Natural killer cell treated with Interleukin-12 subunit alpha and Interleukin-12 subunit beta and Interleukin-15 and Interleukin-18, amount 100 ng/mL, for 72 hours (primary cell): ENCODE measurements at regions not wholly inside any gene's neighbourhood (a gene's known extent, or its start where the extent isn't known, plus 50 kb on each side); places are given as distances from the start of the nearest gene placed in this dataset.

Source experiments
- ATAC-seq, 2 donors: fragments of 150-1000 bp; cut with Tn5 transposase in 1 of 2; sonication (Bioruptor Pico), chemical (Tn5 transposase) in 1 of 2; 2 replicates each; pipeline ENCODE4 v1.10.0; 2021
- DNase-seq: peaks from one replicate; pipeline ENCODE4 v3.0.0; 2022; ENCODE audit warnings: low spot score
- H3K27ac Mint-ChIP-seq, 2 donors: 1 replicate in 1 of 2; 2 replicates in 1 of 2; pipeline ENCODE4 v1.8.0; 2022; ENCODE audit warnings: mixed read lengths in 2 of 2, mild to moderate bottlenecking in 1 of 2, moderate library complexity in 1 of 2
- H3K27me3 Mint-ChIP-seq, 2 donors: 1 replicate in 1 of 2; 2 replicates in 1 of 2; pipeline ENCODE4 v1.8.0; 2022; ENCODE audit warnings: mixed read lengths in 2 of 2
- H3K36me3 Mint-ChIP-seq: one replicate; pipeline ENCODE4 v1.8.0; 2022; ENCODE audit warnings: mixed read lengths
- H3K4me1 Mint-ChIP-seq, 2 donors: 1 replicate in 1 of 2; 2 replicates in 1 of 2; pipeline ENCODE4 v1.8.0; 2022; ENCODE audit warnings: low read depth in 2 of 2, mixed read lengths in 2 of 2, mild to moderate bottlenecking in 1 of 2
- H3K4me3 Mint-ChIP-seq: one replicate; pipeline ENCODE4 v1.8.0; 2022; ENCODE audit warnings: mixed read lengths
- H3K9me3 Mint-ChIP-seq: 2 replicates; pipeline ENCODE4 v1.8.0; 2022; ENCODE audit warnings: mixed read lengths

DNA sequence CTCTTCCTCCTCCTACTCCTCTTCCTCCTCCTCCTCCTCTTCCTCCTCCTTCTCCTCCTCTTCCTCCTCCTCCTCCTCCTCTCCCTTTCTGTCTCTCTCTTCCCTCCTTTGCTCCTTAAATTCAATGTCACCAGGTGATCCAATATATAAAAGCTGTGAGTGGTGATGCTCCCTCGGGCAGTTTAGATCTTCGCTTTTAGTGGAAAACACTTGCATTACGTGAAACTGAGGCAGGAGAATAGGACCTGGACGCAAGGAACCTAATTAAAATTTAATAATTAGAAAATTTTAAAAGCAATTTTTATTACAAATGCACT, 279.7 kb downstream of the XXYLT1 start:
- Mint-ChIP-seq H3K36me3 (no peaks in the 10 kb centered on the region), H3K9me3 (no peaks in the 10 kb centered on the region), H3K27ac (no peak overlapping the region), H3K27me3 (peaks cover 0 to 2% of the 10 kb centered on the region in 2 donors), H3K4me3 (no peak overlapping the region), H3K4me1 (peaks cover 0 to 6% of the 10 kb centered on the region in 2 donors)
- DNase-seq (no peak), ATAC-seq (no peak)

DNA sequence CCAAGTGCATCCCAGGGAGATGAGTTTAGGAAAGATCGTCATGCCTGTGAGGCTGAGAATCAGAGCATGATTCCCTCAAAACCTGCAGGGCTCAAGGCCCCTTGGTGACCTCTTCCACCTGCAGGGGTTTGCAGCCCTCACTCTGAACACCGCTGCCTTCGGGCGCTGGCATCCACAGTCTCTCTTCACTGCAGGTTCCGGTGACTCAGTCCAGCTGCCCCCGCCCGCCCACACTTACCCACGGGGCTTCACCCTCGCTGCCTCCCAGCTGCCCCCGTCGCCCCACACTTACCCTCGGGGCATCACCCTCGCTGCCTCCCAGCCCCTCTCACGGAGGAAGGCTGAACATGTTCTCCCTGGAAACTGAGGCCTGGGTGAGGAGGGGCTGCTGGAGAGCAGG, 277.1 kb downstream of the XXYLT1 start:
- DNase-seq (no peak), ATAC-seq (no peak)
- H3K4me1 Mint-ChIP-seq, result peaks cover 0 to 6% of the 10 kb centered on the region in 2 donors
- H3K27me3 Mint-ChIP-seq, result peaks cover 0 to 3% of the 10 kb centered on the region in 2 donors
- H3K36me3 Mint-ChIP-seq, result no peaks in the 10 kb centered on the region
- no peak overlapping the region for H3K4me3 Mint-ChIP-seq
- H3K9me3 Mint-ChIP-seq, result no peaks in the 10 kb centered on the region
- H3K27ac Mint-ChIP-seq, result no peak overlapping the region

DNA sequence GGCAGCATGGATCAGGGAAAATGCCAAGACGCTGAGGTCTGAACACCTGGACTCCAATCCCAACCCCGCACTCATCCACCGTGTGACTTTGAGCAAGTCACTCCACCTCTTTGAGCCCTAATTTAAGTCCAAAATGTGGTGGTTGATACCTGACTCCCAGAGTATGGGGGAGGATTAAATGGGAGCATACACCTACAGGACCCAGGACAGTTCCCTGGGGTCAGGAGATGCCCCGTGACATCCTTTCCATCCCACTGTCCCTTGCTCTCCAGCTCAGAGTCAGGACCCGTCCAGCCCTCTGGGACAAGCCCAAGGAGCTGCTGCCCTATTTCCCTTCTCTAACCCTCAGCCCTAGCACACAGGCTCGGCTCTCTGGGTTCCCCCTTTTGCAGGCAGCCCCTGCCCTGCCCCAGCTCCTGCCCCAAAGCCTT, 276.4 kb downstream of the XXYLT1 start:
- H3K27me3 Mint-ChIP-seq, result peaks cover 0 to 7% of the 10 kb centered on the region in 2 donors
- H3K27ac Mint-ChIP-seq, result no peak overlapping the region
- no peaks in the 10 kb centered on the region for H3K9me3 Mint-ChIP-seq
- no peaks in the 10 kb centered on the region for H3K36me3 Mint-ChIP-seq
- DNase-seq (no peak), ATAC-seq (peak; percentile 19 to 36)
- no peak overlapping the region for H3K4me3 Mint-ChIP-seq
- no peaks in the 10 kb centered on the region for H3K4me1 Mint-ChIP-seq

DNA sequence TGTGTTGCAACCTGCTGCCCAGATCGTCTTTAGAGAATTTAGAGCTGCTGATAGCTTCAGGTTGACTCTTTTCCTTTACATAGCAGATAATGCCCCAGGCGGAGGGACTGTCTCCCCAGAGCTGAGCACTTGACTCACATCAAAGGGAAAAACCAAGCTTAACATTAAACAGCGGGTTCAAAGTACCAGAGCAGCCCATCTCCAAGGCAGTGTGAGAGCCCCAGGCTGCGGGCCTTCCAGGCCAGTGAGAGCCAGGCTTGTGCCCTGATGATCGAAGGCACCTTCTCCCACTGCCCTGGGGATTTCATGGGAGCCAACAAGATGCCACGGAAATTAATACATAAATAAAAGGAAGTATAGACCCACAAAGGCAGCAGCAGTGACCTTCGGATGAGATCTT, 275.6 kb downstream of the XXYLT1 start:
- Mint-ChIP-seq H3K27me3 (peaks cover 0 to 7% of the 10 kb centered on the region in 2 donors), H3K4me1 (no peaks in the 10 kb centered on the region), H3K9me3 (no peaks in the 10 kb centered on the region), H3K27ac (no peak overlapping the region), H3K36me3 (no peaks in the 10 kb centered on the region), H3K4me3 (no peak overlapping the region)
- no peak for ATAC-seq
- no peak for DNase-seq

DNA sequence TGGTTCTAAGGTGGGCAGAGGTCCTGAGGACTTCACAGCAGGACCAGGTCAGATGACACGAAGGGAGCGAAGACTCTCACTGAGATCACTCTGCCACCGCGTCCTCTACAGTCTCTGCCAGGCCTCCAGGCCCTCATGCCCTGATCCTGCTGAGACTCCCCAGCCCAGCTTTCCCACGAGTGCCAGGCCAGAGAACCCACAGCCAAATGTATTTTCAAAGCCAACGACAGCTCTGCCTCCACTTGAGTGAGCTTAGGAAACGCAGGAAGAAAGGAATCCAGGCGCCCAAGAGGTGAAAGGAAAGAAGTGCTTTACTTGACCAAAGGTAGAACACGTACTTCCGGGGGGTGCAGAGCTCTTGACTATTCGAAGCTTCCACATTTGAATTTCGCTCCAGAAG, 275.0 kb downstream of the XXYLT1 start:
- ATAC-seq (no peak), DNase-seq (no peak)
- H3K4me1 Mint-ChIP-seq, result no peaks in the 10 kb centered on the region
- no peaks in the 10 kb centered on the region for H3K36me3 Mint-ChIP-seq
- H3K27me3 Mint-ChIP-seq, result peaks cover 0 to 5% of the 10 kb centered on the region in 2 donors
- no peaks in the 10 kb centered on the region for H3K9me3 Mint-ChIP-seq
- H3K27ac Mint-ChIP-seq, result no peak overlapping the region
- no peak overlapping the region for H3K4me3 Mint-ChIP-seq

DNA sequence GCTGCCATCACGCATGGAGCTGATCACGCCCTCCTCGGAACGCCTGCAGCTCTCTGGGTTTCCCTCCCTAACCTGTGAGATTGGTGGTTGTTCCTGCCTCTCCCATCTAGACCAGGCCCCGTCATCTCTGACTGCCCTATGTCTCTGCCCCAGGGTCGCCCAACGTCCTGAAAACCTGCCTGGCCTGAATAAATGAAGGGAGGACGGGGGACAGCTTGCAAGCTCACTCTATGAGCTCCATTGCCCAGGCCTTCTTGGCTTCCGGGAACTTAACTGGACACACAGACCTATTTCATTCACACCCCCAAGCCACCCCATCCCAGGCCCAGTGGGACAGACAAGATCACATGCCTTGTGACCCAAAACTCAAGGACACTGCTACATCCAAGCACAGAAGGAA, 274.2 kb downstream of the XXYLT1 start:
- no peak for DNase-seq
- Mint-ChIP-seq H3K36me3 (no peaks in the 10 kb centered on the region), H3K27me3 (peaks cover 0 to 5% of the 10 kb centered on the region in 2 donors), H3K9me3 (no peaks in the 10 kb centered on the region), H3K27ac (no peak overlapping the region), H3K4me1 (peaks cover 0 to 3% of the 10 kb centered on the region in 2 donors), H3K4me3 (no peak overlapping the region)
- peak in 1 of 2 donors; percentile 18 for ATAC-seq

DNA sequence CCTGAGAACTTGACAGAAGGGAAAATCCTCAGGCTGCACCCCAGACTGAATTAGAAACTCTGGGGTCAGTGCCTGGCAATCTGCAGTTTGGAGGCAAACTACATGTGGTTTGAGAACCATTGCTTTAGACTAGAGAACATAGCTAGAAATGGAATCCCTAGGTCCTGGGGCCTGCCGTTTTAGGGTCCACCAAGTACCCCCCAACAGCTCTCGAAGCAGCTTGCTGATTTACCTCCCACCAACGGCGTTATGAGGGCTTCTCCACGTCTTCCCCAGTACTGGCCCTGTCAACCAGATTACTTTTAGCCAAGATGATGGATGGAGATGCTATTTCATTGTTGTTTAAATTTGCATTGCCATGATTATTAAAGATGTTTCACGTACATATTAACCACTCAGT, 272.5 kb downstream of the XXYLT1 start:
- H3K27ac Mint-ChIP-seq, result peak overlapping the region in 1 of 2 donors; percentile 65
- H3K36me3 Mint-ChIP-seq, result no peaks in the 10 kb centered on the region
- peaks cover 0 to 8% of the 10 kb centered on the region in 2 donors for H3K4me1 Mint-ChIP-seq
- H3K27me3 Mint-ChIP-seq, result peaks cover 0 to 9% of the 10 kb centered on the region in 2 donors
- H3K9me3 Mint-ChIP-seq, result no peaks in the 10 kb centered on the region
- no peak for DNase-seq
- no peak for ATAC-seq
- no peak overlapping the region for H3K4me3 Mint-ChIP-seq

DNA sequence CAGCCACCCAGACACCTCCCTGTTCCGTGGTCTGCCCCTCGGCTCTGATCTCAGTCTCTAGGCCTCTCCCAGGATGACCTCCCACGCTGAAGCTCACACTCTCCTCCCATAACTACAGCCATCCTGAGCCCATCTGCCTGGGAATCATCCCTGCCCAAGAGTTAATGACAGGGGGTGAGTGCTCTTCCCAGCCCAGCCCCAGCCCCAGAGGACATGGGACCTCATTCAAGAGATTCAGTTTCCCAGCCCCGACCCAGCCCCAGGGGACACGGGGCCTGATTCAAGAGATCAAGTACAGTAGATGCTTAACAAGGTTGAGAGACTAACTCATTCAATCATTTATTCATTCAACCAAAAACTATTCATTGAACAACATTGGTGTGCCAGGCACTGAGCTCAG, 272.0 kb downstream of the XXYLT1 start:
- Mint-ChIP-seq H3K27me3 (peaks cover 5 to 12% of the 10 kb centered on the region in 2 donors), H3K27ac (peak overlapping the region in 1 of 2 donors; percentile 65), H3K9me3 (no peaks in the 10 kb centered on the region), H3K4me1 (peaks cover 0 to 8% of the 10 kb centered on the region in 2 donors), H3K4me3 (no peak overlapping the region), H3K36me3 (no peaks in the 10 kb centered on the region)
- ATAC-seq, result no peak
- no peak for DNase-seq

DNA sequence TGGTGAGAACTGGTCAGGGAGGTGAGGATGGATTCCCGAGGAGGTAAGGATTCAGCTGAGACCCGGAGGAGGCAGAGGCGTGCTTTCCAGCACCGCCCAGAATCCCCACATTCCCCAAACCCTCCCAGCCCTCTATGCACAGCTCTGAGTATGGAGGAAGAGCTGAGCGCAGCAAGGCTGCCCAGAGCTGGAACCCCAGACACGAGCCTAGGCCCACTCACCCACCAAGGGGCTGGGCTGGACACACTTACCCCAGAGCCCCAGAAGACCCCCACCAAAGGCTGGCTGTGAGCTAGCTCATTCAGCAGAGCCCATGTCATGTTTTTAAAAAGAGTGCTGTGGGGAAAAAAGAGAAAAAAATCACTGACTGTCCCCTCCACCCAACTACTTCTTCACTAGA, 271.5 kb downstream of the XXYLT1 start:
- H3K27me3 Mint-ChIP-seq, result peaks cover 7 to 12% of the 10 kb centered on the region in 2 donors
- ATAC-seq (no peak), DNase-seq (no peak)
- no peak overlapping the region for H3K27ac Mint-ChIP-seq
- no peak overlapping the region for H3K4me3 Mint-ChIP-seq
- no peaks in the 10 kb centered on the region for H3K9me3 Mint-ChIP-seq
- peaks cover 0 to 8% of the 10 kb centered on the region in 2 donors for H3K4me1 Mint-ChIP-seq
- no peaks in the 10 kb centered on the region for H3K36me3 Mint-ChIP-seq

DNA sequence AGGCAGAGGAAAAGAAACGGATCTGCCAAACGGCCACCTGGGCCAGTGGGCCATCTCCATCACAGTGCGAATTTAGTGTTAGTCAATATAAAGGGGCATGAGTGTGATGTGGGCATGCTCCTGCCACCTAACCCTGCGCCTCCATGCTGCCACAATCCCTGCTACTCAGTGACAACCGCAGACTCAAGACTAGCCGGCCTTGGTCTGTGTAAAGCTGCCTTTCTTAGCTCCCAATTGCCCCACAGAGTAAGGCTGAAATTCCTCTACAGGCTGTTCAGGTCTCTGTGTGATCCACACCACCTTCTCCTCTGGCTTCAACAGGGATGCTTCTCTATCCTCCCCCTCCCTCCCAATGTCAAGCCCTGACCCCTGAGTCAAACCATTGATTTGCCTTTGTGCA, 269.7 kb downstream of the XXYLT1 start:
- Mint-ChIP-seq H3K9me3 (no peaks in the 10 kb centered on the region), H3K27ac (no peak overlapping the region), H3K27me3 (peaks cover 7 to 12% of the 10 kb centered on the region in 2 donors), H3K4me1 (peaks cover 0 to 8% of the 10 kb centered on the region in 2 donors), H3K36me3 (no peaks in the 10 kb centered on the region), H3K4me3 (no peak overlapping the region)
- DNase-seq (no peak), ATAC-seq (no peak)

DNA sequence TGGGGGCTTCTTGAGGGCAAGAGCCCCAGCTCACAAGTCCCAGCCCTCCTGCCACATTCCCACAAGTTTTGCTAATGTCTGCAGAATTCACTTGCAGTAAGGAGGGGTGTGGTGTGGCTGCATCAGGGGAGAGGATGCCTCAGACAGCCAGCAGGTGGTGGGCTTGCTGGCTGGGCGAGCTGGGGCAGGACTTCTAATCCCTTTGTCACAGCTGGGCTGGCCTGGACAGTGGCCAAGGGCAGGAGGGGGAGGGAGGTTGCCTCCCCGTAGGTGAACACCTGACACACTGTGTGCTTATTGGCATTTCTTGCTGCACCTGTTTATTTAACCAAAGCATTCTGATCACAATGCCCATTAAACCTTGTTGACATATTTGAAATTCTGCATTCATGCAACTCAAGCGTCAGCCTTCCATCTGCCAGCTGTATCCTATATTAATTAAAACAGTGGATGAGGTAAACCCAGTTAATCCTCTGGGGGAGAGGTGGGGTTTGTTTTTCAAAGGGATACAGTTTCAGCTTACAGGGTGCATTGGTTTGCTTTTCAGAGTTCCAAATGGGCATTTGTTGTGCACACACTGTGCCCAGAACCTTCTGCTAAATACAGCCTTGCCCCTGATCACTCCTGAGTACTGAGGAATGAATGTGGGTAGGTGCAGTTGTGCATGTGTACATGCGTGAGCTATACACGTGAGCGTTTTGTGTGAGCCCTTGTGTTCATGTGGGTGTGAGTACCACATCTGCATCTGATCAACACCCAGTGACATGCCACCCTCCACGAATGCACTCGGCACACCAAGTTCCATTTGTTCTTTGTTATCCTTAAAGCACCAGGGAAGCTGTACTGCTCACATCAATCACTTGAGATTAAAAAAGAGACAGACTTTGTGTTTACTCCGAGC, 268.7 kb downstream of the XXYLT1 start:
- Mint-ChIP-seq H3K27me3 (peaks cover 7 to 15% of the 10 kb centered on the region in 2 donors), H3K36me3 (no peaks in the 10 kb centered on the region), H3K9me3 (no peaks in the 10 kb centered on the region), H3K4me1 (peaks cover 0 to 8% of the 10 kb centered on the region in 2 donors), H3K4me3 (no peak overlapping the region), H3K27ac (no peak overlapping the region)
- DNase-seq (no peak), ATAC-seq (peak; percentile 34 to 66)

DNA sequence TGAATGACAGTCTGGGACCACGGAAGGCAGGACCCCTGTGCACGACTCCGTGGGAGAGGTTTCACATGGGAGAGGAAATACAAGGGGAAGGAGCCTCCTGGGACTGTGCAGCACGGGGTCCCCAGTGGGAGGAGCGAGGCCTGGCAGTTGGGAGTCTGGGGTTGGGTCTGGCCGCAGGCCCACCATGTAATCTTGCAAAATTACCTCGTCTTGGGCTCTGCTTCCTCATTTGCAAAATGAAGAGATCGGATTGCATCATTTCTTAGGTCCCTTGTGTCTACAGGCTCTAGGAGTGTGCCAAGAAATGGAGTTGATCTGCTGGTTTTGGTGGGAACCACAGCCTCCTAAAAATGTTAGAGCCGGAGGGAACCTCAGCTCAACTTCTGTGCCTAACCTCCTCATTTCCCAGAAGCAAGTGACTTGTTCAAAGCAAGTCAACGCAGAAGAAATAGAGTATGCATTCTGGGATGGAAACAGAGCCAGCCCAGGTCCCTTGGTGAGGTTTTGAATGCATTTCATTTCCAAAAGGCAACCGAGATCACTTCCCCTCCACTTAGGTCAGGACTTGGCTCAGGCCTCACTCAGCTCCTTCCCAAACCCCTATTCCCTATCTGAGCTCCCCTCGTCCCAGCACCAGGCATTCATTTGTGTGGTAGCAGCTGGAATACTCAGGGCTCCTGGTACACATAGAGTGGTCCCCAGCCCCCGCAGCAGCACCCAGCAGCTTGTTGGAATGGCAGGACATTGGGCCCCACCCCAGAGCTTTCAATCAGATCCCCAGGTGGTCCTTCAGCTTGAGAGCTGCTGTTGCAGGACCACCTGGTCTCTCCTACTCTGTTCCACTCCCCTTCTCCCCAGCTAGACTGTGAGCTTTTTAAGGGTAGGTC, 267.7 kb downstream of the XXYLT1 start:
- H3K36me3 Mint-ChIP-seq, result no peaks in the 10 kb centered on the region
- peaks cover 0 to 8% of the 10 kb centered on the region in 2 donors for H3K4me1 Mint-ChIP-seq
- no peak overlapping the region for H3K4me3 Mint-ChIP-seq
- no peak for DNase-seq
- H3K9me3 Mint-ChIP-seq, result no peaks in the 10 kb centered on the region
- peaks cover 7 to 15% of the 10 kb centered on the region in 2 donors for H3K27me3 Mint-ChIP-seq
- H3K27ac Mint-ChIP-seq, result no peak overlapping the region
- ATAC-seq, result peak in 1 of 2 donors; percentile 35

DNA sequence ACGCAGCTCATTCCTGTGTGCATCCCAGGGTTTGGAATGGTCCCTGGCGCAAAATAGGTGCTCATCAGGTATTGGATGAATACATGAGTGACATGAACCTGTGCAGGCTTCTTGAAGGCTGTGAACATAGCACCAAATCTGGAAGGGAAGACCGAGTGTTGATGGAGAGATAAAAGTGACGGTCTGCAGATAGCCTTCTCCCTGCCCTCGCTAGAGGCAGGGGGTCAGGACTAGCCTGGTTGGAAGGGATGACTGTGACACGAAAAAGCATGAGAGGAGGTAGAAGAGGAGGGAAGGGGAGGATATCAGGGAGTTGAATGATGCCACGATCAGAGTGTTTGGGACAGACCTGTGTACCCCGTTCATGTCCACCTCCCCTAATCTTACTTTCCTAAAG, 267.1 kb downstream of the XXYLT1 start:
- ATAC-seq (no peak), DNase-seq (no peak)
- Mint-ChIP-seq H3K4me1 (peaks cover 0 to 8% of the 10 kb centered on the region in 2 donors), H3K27me3 (peaks cover 7 to 14% of the 10 kb centered on the region in 2 donors), H3K4me3 (no peak overlapping the region), H3K36me3 (no peaks in the 10 kb centered on the region), H3K27ac (no peak overlapping the region), H3K9me3 (no peaks in the 10 kb centered on the region)
